ENCODE measurements at regions not wholly inside any gene's neighbourhood (a gene's known extent, or its start where the extent isn't known, plus 50 kb on each side); places are given as distances from the start of the nearest gene placed in this dataset.

DNA sequence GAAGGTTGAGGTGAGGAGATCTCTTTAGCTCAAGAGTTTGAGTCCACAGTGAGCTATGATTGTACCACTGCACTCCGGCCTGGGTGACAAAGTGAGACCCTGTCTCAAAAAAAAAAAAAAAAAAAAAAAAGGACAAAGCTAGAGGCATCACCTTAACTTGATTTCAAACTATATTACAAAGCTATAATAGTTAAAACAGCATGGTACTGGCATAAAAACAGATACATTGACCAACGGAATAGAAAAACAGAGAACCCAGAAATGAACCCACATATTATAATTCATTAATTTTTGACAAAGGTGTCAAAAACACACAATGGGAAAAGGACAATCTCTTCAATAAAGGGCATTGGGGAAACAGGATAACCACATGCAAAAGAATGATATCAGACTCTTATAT, 50.8 kb upstream of the MBOAT1 start:
- TF ChIP-seq, protein P1, sequence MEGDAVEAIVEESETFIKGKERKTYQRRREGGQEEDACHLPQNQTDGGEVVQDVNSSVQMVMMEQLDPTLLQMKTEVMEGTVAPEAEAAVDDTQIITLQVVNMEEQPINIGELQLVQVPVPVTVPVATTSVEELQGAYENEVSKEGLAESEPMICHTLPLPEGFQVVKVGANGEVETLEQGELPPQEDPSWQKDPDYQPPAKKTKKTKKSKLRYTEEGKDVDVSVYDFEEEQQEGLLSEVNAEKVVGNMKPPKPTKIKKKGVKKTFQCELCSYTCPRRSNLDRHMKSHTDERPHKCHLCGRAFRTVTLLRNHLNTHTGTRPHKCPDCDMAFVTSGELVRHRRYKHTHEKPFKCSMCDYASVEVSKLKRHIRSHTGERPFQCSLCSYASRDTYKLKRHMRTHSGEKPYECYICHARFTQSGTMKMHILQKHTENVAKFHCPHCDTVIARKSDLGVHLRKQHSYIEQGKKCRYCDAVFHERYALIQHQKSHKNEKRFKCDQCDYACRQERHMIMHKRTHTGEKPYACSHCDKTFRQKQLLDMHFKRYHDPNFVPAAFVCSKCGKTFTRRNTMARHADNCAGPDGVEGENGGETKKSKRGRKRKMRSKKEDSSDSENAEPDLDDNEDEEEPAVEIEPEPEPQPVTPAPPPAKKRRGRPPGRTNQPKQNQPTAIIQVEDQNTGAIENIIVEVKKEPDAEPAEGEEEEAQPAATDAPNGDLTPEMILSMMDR (IDR thresholded peaks at IDR 0.05), result no peak
- no peak for TF ChIP-seq POLR2AphosphoS5 (IDR thresholded peaks at IDR 0.05)

Measured in breast epithelium (tissue), 3 donors.